Large intestine (tissue), 3 donors: ENCODE measurements at regions not wholly inside any gene's neighbourhood (a gene's known extent, or its start where the extent isn't known, plus 50 kb on each side); places are given as distances from the start of the nearest gene placed in this dataset.

Source experiments
- DNase-seq, 2 donors: peaks; one replicate each; pipeline versions ENCODE4 v3.0.0 to v3.0.0-alpha.2; 2013
- H3K27ac ChIP-seq: one replicate; pipeline ENCODE4 v1.5.1; 2013; ENCODE audit warnings: low read length
- H3K27me3 ChIP-seq: 2 replicates; pipeline ENCODE4 v1.6.1; 2013; ENCODE audit warnings: low read length; ENCODE audit not compliant: control insufficient read depth, insufficient read depth
- H3K36me3 ChIP-seq: 2 replicates; pipeline ENCODE4 v1.6.1; 2013; ENCODE audit warnings: low read length; ENCODE audit not compliant: control insufficient read depth, insufficient read depth
- H3K4me1 ChIP-seq: one replicate; pipeline ENCODE4 v1.6.1; 2013; ENCODE audit warnings: low read length; ENCODE audit not compliant: control insufficient read depth, insufficient read depth
- H3K4me3 ChIP-seq: one replicate; pipeline ENCODE4 v1.5.1; 2013; ENCODE audit warnings: low read length
- H3K9me3 ChIP-seq: one replicate; pipeline ENCODE4 v1.6.1; 2013; ENCODE audit warnings: mild to moderate bottlenecking, low read depth, low read length, moderate library complexity; ENCODE audit not compliant: control insufficient read depth
- WGBS: methylation state at CpG from one replicate; pipeline ENCODE4 v1.1.5; 2013; ENCODE audit warnings: low lambda C conversion rate; ENCODE audit not compliant: insufficient coverage; 5-methylcytosine and 5-hydroxymethylcytosine counted together

- H3K27ac ChIP-seq, result no peak overlapping the region
- H3K4me3 ChIP-seq, result no peak overlapping the region
- no peak for DNase-seq
- no peaks in the 10 kb centered on the region for H3K4me1 ChIP-seq
- H3K27me3 ChIP-seq, result no peaks in the 10 kb centered on the region
- H3K9me3 ChIP-seq, result no peaks in the 10 kb centered on the region
- no peaks in the 10 kb centered on the region for H3K36me3 ChIP-seq
Measured at GRCh38 chr16:52235186-52235585, 311.8 kb downstream of the TOX3 start.

- Histone ChIP-seq H3K36me3 (no peaks in the 10 kb centered on the region), H3K9me3 (no peaks in the 10 kb centered on the region), H3K4me3 (no peak overlapping the region), H3K27ac (no peak overlapping the region), H3K4me1 (no peaks in the 10 kb centered on the region), H3K27me3 (no peaks in the 10 kb centered on the region)
- DNase-seq, result no peak
- WGBS, result 80% methylated on average over 1 of the region's 2 CpGs
Measured at GRCh38 chr16:52234626-52235025, 312.3 kb downstream of the TOX3 start.

DNA sequence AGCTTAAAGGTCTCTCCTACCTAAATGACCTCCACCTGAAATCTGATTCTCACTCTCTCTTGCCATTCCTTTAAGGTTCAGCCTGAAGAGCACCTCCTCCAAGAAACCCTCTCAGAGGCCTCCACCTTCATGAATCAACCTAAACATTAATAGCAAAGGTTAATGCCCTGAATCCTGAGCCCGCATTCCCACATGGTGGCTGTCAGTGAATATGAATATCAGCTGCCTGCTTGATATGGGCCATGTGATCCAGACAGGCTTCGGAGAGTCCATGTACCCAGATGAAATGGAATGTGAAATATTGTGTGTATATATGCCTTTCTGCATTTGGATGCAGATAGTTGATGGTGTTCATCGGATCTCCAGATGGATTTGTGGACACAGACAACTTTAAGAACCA lies 317.5 kb downstream of the TOX3 start:
- no peak overlapping the region for H3K4me3 ChIP-seq
- no peaks in the 10 kb centered on the region for H3K36me3 ChIP-seq
- no peaks in the 10 kb centered on the region for H3K27me3 ChIP-seq
- H3K9me3 ChIP-seq, result no peaks in the 10 kb centered on the region
- WGBS, result no CpG with 5 or more reads among the region's 3 CpGs
- no peaks in the 10 kb centered on the region for H3K4me1 ChIP-seq
- H3K27ac ChIP-seq, result no peak overlapping the region
- peak; percentile 7 to 21 for DNase-seq

GRCh38 chr16:52227851-52228250 lies 319.1 kb downstream of the TOX3 start:
- Histone ChIP-seq H3K27ac (no peak overlapping the region), H3K4me3 (no peak overlapping the region), H3K27me3 (no peaks in the 10 kb centered on the region), H3K9me3 (no peaks in the 10 kb centered on the region), H3K4me1 (no peaks in the 10 kb centered on the region), H3K36me3 (no peaks in the 10 kb centered on the region)
- WGBS, result 79% methylated on average over 2 of the region's 3 CpGs
- DNase-seq, result no peak

- Histone ChIP-seq H3K27ac (no peak overlapping the region), H3K27me3 (no peaks in the 10 kb centered on the region), H3K4me3 (no peak overlapping the region), H3K4me1 (no peaks in the 10 kb centered on the region), H3K9me3 (no peaks in the 10 kb centered on the region), H3K36me3 (no peaks in the 10 kb centered on the region)
- WGBS, result no CpG with 5 or more reads among the region's 4 CpGs
- DNase-seq, result no peak
Measured at GRCh38 chr16:52212841-52213240, 334.1 kb downstream of the TOX3 start.

- no peak for DNase-seq
- no peak overlapping the region for H3K4me3 ChIP-seq
- no peaks in the 10 kb centered on the region for H3K9me3 ChIP-seq
- H3K4me1 ChIP-seq, result no peaks in the 10 kb centered on the region
- no peak overlapping the region for H3K27ac ChIP-seq
- H3K36me3 ChIP-seq, result no peaks in the 10 kb centered on the region
- no peaks in the 10 kb centered on the region for H3K27me3 ChIP-seq
Measured at GRCh38 chr16:52209227-52209626, 337.7 kb downstream of the TOX3 start.

DNA sequence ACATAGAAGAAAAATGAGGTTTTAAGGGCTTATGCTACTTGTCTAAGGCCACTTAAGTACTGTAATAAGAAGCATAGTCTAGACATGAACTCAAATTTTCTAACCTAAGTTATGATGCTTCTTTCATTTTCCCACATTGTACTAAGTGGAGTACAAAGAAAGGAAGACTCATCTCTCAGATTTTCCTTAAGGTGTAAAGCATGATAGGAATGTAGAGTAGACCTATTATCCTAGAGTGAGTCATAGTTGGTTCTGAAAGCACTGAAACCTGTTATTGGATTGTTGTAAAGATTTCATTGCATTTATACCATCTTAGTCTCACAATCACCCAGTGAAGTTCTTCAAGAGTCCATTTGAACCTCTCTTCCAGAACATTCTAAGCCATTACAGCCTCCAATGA lies 343.8 kb downstream of the TOX3 start:
- H3K27me3 ChIP-seq, result no peaks in the 10 kb centered on the region
- H3K36me3 ChIP-seq, result no peaks in the 10 kb centered on the region
- no peaks in the 10 kb centered on the region for H3K9me3 ChIP-seq
- H3K4me1 ChIP-seq, result no peaks in the 10 kb centered on the region
- no peak for DNase-seq
- H3K4me3 ChIP-seq, result no peak overlapping the region
- no peak overlapping the region for H3K27ac ChIP-seq

- Histone ChIP-seq H3K27me3 (no peaks in the 10 kb centered on the region), H3K4me1 (no peaks in the 10 kb centered on the region), H3K36me3 (no peaks in the 10 kb centered on the region), H3K9me3 (no peaks in the 10 kb centered on the region), H3K4me3 (no peak overlapping the region), H3K27ac (no peak overlapping the region)
- 91% methylated on average over 2 of the region's 2 CpGs for WGBS
- no peak for DNase-seq
Measured at GRCh38 chr16:52193441-52193840, 353.5 kb downstream of the TOX3 start.

DNA sequence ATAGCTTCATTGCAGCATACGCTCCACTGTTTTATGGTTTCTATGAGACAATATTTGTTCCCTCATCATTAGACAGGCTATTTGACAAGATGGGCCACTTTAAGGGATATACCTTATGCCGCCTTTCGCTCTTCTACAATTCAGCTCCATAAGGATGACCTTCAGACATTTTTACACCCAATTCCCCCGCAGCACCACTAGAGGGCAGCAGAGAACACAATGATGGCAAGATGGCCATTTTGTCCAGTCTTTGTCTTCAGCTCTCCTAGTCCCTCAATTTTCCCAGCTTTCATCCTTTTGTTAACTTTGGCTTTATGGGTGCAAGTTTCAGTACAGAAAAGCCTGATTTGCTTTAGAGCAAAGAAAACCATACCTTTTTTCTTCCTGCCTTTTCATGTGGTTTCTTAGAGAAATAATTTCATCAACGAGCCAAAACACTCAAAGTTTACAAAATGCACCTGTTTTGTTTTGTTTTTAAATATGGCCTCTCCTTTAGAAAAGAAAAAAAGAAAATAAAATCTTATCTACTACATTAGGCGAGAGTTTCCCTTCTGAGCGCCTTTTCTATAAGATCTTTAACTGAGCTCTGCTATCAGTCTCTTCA lies 355.3 kb downstream of the TOX3 start:
- DNase-seq, result peak; percentile 57 to 65
- WGBS, result 80% methylated on average over 1 of the region's 7 CpGs

GRCh38 chr16:52184336-52184735 lies 362.6 kb downstream of the TOX3 start:
- no peak overlapping the region for H3K27ac ChIP-seq
- no peaks in the 10 kb centered on the region for H3K27me3 ChIP-seq
- no peaks in the 10 kb centered on the region for H3K4me1 ChIP-seq
- no peaks in the 10 kb centered on the region for H3K9me3 ChIP-seq
- no CpG with 5 or more reads among the region's 3 CpGs for WGBS
- DNase-seq, result no peak
- no peak overlapping the region for H3K4me3 ChIP-seq
- no peaks in the 10 kb centered on the region for H3K36me3 ChIP-seq

More for the DNA sequence above, 355.3 kb downstream of the TOX3 start:
- Histone ChIP-seq H3K27ac (no peak overlapping the region), H3K27me3 (no peaks in the 10 kb centered on the region), H3K9me3 (no peaks in the 10 kb centered on the region), H3K4me1 (no peaks in the 10 kb centered on the region), H3K4me3 (no peak overlapping the region), H3K36me3 (no peaks in the 10 kb centered on the region)

DNA sequence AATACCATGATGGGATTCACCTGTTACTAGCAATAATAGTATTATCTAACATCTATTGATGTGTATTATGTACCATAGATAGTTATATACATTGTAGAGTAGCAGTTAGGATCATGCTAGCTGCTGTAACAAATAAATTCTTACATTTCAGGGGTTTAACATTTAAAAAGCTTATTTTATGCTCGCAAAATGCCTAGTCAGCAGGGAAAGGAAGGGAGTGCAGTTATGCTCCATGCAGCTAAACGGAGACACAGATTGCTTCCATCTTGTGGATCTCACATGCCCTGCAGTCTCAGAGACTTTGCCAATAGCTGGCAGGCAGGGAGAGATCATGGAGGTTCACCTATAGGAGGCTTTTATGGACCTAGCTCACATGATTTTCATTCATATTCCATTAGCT lies 364.1 kb downstream of the TOX3 start:
- no CpG with 5 or more reads among the region's 2 CpGs for WGBS
- H3K4me3 ChIP-seq, result no peak overlapping the region
- H3K4me1 ChIP-seq, result no peaks in the 10 kb centered on the region
- H3K27ac ChIP-seq, result no peak overlapping the region
- no peaks in the 10 kb centered on the region for H3K27me3 ChIP-seq
- DNase-seq, result no peak
- H3K9me3 ChIP-seq, result no peaks in the 10 kb centered on the region
- H3K36me3 ChIP-seq, result no peaks in the 10 kb centered on the region
